ELR (cell line): ENCODE measurements at regions not wholly inside any gene's neighbourhood (a gene's known extent, or its start where the extent isn't known, plus 50 kb on each side); places are given as distances from the start of the nearest gene placed in this dataset.
"Not testable (repeated sequence)": the region's sequence is repeated elsewhere in the genome, so short reads cannot be mapped to it uniquely, and the experiment has no call there.

ENCODE experiments used
- DNase-seq: peaks from one replicate; pipeline ENCODE4 v3.0.0-alpha.2; 2015; ENCODE audit warnings: low read depth

DNA sequence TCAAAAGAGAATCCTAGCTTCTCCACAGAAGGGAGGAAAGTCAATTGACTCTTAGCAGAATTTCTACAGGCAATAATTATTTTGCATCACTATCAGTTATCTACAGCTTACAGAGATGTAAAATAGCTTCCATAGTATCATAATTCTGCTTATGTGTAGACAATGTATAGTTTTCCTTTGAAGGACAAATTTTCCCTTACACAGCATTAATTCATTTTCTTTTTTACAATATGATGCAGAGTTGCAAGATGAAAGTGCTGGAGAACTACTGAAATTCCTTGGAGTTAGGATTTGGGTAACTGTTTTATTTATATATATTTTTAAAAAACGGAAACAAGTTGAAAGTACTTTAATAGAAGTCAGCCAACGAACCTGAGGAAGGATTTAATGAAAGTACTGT is 111.0 kb upstream of the CPHXL start:
- no peak for DNase-seq

DNA sequence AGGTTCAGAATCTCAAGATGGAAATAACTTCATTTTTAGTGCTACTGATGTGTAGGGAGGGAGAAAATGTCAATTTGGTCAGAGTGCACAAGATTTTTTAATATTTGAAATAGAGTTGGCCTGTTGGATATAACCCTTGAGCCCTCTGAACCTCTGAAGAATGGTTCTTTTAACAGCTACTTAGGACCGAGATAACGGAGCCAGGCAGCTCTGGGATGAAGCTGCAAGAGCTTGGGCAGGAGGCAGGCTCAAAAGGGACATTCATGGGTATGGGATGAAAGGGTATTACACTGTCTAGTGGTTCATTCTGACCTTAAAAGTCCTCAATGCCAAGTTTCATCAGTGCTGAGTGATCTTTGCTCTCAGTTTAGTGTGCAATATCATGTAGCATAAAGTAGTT is 111.4 kb upstream of the CPHXL start:
- no peak for DNase-seq

DNA sequence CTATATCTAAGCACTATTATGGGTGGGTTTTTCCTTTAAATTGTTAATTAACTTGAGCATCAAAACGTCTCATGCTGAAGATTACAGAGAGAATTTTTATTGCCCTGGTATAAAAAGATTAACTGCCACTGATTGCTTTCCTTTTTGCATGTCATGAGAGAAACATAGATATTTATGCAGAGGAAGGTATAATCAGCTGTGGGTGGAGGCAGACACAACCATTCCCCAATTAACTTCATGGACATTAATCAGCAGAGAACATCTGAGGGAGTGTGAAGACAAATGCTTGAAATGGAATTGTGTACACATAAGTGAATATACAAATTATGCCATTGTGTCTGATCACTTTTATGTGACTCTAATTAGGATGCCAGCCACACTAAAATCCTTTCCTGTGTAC is 115.2 kb upstream of the CPHXL start:
- no peak for DNase-seq

DNA sequence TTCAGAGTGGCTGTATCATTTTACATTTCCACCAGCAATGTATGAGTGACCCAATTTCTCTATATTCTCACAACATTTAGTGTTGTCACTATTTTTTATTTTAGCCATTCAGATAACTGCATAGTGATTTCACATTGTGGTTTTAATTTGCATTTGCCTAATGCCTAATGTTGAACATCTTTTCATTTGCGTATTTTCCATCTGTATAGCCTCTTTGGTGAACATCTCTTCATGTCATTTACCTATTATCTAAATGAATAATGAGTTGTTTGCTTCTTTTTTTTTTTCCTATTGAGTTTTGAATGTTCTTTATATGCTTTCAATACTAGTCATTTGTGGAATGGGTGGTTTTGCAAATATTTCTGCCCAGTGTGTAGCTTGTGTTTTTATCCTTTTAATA is 120.9 kb upstream of the CPHXL start:
- DNase-seq = no peak

DNA sequence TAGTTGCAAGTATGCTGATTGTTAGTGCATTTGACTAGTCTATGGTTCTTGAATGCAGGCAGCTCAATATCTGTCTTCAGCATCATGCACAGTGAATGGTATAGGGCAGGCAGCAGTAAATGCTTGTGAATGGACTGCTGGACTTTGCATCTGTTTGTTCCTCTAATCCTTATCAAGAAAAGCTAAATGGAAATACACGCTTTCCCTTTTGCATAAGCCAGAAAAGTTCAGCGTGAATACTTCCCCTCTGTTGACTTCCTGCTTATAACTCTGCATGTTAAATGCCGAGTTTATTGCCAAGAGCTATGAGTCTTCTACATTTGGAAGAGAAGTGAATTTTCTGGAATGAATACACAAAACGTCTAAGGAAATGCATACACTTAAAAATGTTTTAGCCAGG is 127.9 kb upstream of the CPHXL start:
- DNase-seq = no peak

DNA sequence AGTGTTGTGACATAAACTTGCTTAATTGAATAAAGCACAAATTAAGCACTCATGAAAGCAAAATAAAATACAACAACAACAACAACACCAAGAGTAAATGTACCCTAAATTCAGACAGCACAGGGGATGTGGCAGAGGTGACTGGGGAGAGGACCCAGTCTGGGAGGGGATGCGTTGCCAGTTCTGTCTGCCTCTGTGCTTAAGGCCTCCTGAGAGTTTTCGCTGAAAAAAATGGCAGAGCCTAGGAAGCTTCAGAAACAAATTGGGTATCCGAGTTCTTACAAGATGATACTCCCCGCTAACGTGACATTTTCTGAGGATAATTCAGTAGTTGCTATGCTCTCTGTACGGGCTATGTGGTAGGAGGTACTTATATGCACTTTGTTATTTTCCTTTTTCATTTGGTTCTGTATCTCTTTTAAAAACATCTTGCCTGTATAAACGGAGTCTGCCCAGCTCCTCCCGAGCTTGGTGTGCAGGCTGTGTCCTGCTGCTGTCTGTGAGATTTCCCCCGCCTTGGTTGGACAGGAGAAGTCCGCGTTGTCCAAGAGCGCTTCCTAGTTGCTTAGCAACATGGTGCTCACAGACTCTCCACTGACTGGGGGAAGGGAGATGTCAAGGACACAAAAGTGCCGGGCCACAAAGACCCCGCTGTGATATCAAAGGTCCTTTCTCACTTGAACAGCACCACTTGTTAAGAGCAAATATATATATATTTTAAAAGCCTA is 134.2 kb upstream of the CPHXL start:
- DNase-seq = no peak

DNA sequence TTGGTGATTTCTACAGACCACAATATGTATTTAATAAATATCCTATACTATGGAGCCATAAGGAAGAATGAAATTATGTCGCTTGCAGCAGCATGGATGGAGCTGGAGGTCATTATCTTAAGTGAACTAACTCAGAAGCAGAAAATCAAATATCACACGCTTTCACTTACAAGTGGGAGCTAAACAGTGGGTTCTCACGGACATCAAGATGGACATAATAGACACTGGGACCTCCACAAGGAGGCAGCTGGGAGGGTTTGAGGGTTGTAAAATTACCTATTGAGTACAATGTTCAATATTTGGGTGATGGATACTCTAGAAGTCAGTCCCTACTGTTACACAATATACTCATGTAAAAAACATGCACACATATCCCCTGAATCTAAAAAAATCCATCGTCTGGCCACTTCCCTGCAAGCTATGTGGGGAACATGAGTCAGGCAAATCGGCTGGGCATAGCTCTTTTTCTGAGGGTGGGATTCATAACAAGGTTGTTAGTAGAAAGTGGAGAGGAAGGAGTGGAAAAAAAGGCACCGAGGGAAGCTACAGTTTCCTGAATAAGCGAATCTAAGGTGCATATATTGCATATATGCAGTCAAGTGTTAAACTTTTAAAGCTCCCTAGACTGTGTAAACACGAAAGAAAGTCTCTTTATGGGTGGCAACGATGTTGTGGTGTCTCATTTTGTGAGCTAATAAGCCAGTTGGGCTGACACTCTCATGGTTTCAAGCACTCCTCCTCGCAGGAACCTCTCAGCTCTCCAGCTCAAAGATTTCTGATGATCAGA is 135.2 kb upstream of the CPHXL start:
- no peak for DNase-seq

DNA sequence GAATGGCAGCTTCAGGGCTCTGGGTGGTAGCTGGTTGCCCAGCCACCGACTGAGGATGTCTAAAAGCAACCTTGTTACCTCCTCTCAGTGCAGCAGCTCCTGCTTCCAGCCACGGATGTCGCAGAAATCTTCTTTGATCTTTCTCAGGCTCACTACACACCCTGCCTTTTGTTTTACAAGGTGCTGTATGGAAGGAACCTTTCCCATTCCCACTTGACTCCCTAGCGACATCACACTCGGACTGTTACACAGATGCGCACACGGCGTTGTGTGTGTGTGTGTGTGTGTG is 135.8 kb upstream of the CPHXL start:
- no peak for DNase-seq

DNA sequence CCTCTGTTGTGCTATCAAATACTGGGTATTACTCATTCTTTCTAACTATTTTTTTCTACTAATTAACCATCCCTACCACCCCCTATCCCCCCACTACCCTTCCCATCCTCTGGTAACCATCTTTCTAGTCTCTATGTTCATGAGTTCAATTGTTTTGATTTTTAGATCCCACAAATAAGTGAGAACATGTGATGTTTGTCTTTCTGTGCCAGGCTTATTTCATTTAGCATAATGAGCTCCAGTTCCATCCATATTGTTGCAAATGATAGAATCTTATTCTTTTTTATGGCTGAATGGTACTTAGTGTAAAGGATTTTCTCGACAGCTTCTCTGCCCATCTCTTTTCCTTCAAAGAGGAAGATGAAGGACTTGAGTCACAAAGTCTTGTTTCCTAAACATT is 138.0 kb upstream of the CPHXL start:
- no peak for DNase-seq

DNA sequence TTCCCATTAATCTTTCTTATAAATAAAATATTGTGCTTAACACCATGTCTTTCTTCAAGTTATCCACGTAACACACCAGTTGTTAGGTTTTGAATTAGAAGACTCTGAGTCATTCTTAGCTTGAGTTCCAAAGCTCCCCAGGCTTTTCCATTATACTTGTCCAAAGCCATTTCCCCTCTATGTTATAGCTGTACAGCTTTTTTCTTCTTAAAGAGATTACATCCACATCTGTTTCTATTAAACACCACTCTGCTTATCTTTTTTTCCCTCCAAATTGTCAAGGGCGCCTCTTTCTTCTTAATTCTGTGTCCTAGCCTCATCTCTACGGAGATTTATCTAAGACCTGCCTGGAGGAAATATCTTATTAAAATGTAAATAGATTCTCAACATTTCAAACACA is 139.4 kb upstream of the CPHXL start:
- no peak for DNase-seq

DNA sequence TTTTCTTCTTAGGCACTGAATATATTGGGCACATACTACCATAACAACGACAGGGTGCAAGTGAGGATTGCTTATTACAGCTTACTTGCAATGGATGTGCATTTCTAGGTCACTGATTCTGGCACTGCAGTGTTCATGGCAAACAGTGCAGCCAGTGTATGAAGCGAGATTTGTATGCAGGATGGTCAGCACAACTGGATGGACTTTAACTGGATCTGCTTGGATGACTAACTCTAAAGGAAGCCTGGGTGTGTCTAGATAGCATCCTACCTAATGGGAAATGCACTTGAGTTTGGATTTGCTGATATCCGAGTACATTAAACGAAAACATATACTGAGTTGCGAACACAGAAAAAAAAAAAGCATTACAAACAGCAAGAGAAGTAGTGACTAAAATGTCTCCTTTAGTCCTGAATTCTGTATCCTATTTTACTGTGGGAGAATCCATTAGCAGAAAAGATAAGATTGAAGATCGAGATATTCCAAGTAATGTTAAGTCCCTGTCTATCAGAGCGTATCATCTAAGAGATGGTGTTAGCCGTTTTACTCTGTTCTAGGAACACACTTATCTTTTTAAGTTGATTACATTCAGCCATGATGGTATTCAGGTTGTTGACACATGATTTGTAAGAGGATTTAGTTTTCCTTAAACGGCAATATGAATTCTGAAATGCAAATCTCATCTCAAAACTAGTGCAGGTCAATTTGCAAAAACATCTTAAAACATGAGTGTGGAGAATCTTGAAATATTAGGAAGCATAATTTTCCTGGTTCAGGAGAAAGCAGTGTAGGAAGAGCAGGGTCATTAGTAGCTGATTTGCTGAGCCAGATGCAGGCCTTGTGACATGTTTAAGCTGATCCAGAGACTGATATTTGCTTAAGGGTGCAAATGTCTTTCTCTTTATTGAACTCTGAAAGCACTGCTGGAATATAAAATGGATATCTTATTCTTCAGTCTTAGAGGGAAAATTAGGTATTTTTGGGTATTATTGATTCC is 142.6 kb upstream of the CPHXL start:
- no peak for DNase-seq

DNA sequence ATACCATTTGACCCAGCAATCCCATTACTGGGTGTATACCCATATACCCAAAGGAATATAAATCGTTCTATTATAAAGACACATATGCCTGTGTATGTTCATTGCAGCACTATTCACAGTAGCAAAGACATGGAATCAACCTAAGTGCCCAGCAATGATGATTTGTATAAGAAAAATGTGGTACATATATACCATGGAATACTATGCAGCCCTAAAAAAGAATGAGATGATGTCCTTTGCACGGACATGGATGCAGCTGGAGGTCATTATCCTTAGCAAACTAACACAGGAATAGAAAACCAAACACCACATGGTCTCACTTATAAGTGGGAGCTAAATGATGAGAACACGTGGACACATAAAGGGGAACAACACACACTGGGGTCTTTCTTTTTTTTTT is 155.0 kb upstream of the CPHXL start:
- not testable (repeated sequence) for DNase-seq

DNA sequence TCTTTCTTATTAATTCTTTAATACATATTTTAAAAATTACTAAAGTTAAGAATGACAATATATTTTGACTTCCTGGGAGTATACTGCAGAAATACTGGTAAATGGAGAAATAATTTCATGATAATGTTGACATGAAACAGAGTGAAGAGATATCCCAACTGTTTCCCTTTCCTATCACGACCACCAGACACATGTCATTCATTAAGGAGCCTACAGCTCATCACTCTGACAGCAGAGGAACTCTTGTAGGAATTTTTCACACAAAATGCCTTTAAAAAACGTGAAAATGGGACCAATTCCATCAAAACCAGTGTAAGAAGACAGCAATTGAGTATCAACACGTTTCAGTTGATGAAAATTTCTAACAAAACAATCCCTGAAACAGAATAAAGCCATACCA is 172.9 kb upstream of the CPHXL start:
- no peak for DNase-seq

DNA sequence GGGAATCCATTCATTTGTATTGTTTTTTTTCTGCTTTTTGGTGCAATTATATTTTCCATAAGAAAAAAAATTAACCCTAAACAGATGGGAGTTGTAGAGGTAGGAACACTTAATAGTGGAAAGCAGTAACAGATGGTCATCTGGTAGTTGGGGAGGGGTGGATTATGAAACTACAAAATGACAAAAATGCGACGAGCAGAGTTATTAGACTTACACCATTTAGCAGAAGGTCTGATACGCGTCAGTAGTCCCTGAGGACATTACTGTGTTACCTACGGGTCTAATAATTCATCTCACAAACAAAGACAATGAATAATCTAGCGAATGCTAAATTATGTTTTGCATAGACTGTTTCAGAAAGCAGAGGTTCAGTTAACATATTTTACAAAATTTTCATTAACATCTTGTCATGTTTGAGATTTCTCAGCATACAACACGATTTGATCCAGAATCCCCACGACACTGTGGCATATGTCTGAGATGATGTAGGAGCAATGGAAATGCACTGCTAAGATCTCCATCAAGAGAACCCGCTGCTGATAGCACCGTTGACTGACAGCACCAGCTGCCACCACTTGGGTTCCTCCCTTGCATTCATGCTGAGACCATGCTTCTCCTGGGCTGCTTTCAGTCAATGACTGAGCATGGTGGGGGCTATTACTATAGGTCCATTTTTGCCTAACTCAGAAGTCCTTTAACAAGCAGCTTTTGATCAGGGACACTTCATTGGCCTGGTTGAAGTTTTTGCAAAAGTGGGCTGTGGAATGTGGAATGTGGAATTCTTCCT is 182.2 kb upstream of the CPHXL start:
- DNase-seq = no peak

DNA sequence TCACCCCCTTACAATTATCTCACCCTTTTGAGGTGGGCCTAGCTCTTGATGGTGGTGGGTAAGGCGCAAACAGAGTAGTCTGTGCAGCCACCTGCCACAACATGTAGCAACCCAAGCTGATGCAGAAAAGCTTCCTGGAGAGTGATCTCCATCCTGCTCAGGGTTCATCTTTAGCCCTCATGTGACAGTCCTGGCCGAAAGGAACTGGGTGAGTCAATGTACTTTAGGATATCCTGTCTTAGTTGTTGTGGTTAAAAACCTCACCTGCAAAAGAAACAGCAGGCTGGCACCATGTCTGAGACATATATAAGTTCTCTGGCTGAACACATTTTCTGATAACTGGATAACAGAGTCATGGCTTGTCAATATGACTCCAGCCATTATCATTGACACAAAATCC is 183.5 kb upstream of the CPHXL start:
- no peak for DNase-seq

DNA sequence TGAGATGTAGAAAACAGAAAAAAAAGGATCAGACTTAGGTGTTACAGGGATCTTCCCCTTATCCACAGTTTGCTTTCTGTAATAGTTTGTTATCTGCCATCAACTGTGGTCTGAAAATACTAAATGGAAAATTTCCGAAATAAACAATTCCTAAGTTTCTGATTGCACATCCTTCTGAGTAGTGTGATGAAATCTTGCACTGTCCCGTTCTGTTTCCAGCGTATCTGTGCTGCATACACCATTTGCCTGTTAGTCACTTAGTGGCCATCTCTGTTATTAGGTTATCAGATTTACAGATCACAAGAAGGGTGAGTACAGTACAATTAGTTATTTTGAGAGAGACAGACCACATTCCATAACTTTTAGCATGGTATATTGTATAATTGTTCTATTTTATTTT is 185.6 kb upstream of the CPHXL start:
- DNase-seq = no peak

DNA sequence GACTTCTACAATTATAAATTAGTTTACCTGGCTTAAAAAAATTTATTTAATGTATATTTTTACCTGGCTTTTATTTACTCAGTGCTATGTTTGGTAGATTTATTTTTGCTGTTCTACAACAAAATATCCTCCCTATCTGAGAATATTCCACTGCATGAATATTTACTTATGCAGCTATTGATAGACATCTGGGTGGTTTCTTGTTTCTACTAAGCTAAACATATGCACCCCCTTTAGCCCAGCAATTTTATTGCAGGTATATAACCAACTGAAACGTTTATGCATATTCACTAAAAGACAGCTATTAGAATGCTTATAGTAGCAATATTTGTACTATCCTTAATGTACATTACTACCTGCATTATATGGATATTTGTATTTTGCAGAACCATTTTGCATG is 187.7 kb upstream of the CPHXL start:
- no peak for DNase-seq

DNA sequence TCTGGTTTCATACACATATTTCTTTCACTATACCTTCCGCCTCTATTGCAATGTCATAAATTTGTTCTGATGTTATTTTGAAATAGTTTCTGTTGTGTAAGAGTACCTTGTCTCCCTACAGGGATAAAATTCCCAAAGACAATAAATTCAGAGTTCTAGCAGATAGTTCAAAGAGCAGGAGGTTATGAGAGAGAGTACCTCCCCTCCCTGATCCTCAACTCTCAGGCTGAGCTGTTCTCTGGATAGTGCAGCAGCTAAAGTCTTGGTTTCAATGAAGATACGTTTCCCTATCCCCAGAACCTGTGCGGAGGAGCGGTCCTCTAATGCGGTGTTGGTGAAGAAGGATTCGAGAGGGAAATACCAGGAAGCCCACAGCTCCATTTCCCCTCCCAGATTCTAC is 190.2 kb upstream of the CPHXL start:
- no peak for DNase-seq

DNA sequence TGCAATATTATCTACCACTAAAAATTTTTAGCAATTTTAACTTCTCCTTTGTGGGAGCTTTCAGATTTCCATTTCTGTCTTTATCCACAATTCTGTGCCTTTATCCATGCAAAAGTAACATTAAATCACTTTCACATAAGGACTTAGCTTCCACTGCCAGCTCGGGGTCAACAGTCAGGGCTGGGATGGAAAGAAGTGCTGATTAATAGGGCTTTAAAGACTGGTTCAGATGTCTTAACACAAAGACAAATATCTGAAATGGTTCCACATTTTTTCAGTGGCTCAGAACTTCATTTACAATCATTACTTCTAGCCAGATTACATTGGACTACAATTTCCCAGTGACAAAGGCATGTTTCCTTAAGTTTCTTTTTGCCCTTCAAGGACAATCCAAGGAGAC is 191.8 kb upstream of the CPHXL start:
- no peak for DNase-seq

DNA sequence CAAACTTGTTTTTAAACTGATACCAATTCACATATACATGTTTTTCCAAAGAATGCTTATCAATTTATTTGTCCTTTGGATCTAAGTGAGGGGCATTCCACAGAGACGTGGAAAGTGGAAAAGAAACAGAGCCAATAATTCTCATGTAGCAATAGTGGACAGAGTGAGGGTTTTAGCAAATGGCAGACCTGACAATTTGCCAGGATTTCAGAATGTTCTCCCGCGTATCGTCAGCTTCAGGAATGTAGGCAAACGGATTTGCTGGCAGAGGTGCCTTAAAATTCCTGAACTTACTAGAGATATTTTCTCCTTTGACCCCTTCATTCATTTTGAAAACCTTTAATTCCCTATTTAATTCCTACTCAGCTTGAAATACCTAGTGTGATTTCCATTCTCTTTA is 193.4 kb upstream of the CPHXL start:
- no peak for DNase-seq

DNA sequence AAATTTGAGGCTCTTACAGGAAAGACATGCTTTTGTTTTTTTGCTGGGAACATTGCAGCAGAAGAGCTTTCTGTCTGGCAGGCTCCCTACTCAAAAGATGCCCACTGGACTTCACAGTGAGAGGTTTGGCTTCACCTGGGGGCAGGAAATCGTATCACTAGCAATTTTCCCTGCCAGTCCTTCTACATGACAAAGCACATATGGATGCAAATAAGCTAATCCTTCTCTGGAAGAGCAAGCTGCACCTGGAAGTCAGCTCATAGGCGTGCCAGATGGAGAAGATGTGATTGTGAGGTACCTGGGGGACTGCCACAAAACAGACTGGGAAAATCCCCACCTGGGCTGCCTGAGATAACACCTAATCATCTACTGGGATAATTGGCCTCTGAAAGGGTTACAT is 195.0 kb upstream of the CPHXL start:
- DNase-seq = no peak

DNA sequence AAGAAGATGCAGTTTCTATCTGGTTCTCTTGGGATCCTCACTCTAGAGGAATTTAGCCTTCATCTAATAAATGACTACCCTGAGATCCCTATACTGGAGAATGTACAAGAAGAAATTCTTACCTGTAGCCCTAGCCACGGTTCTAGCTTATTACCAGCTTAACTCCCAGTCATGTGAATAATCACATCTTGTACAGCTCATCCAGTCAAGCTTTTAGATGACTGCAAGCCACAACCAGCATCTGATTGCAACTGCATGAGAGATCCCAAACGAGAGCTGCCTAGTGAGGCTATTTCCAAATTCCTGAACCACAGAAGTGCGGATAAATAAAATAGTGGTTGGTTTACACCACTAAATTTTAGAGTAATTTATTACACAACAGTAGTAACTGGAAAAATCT is 196.0 kb upstream of the CPHXL start:
- DNase-seq = no peak
